GM21717 (cell line): ENCODE measurements at regions not wholly inside any gene's neighbourhood (a gene's known extent, or its start where the extent isn't known, plus 50 kb on each side); places are given as distances from the start of the nearest gene placed in this dataset.
"Not testable (repeated sequence)": the region's sequence is repeated elsewhere in the genome, so short reads cannot be mapped to it uniquely, and the experiment has no call there.

ENCODE experiments used
- ATAC-seq: cut with Tn5 transposase; IDR thresholded peaks from one replicate; pipeline ENCODE4 v1.9.1; 2021; ENCODE audit warnings: mild to moderate bottlenecking, moderate library complexity; ENCODE audit not compliant: unreplicated experiment

DNA sequence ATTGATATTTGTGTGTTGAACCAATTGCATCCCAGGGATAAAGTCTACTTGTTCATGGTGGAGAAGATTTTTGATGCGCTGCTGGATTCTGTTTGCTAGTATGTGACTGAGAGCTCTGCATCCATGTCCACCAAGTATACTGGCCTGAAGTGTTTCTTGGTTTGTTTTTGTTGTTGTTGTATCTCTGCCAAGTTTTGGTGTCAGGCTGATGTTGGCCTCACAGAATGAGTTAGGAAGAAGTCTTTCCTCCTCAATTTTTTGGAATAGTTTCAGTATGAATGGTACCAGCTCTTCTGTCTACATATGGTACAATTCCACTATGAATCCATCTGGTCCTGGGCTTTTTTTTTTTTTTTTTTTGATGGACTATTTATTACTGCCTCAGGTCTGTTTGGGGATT is 50.9 kb upstream of the OSTN start:
- ATAC-seq = no peak

DNA sequence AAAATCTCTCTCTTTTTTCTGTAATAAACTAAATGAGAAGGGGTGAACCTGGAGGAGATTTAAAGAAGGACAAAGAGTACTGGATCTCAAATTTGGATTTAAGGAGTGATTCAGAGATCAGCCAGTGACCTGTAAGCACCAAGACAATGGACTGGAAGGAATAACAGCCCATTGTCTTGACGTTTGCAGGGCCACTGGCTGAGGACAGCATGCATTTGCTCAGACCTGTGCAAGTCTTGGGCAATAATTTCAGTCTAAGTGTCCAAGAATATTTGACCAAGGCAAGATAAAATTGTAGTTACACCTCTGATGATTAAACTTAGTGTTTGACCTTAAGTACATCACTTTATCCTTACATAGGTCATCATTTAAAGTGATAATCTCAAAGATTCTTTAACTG is 55.8 kb upstream of the OSTN start:
- no peak for ATAC-seq

DNA sequence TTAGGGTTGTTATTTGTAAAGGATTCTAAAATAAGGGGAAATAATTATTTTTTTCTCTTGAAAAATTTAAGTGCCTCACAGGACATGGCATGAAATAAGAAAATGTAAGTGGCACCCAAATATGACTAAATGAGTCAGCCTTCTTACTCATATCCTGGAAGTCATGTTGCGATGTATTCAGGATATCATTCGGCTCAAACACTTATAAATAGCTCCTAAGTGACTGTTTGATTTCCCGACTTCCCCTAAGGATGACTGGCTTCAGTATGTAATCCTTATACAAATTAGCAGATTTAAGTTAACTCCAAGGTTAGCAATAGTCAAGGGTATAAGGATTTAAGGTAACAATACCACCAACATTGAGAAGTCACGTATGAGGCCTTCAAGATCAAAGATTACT is 57.3 kb upstream of the OSTN start:
- ATAC-seq = no peak

DNA sequence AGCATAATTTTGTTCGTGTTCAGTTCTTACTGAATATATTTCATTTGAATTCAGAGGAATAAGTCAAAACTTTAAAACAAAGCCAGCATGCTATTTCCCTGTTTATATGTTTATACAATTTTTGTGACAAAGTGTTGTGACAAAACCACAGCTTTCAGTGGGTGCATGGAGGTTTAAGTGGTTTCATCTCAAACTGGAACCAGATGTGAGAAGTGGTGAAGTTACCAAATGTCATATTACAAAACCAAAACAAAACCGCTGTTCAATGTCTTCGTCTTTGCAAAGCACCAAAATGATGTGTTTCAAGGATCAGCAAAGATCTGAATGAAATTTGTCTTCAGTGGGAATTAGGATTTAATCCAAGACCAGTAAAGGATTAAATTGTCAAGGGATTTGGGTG is 59.3 kb upstream of the OSTN start:
- ATAC-seq = peak; percentile 65

DNA sequence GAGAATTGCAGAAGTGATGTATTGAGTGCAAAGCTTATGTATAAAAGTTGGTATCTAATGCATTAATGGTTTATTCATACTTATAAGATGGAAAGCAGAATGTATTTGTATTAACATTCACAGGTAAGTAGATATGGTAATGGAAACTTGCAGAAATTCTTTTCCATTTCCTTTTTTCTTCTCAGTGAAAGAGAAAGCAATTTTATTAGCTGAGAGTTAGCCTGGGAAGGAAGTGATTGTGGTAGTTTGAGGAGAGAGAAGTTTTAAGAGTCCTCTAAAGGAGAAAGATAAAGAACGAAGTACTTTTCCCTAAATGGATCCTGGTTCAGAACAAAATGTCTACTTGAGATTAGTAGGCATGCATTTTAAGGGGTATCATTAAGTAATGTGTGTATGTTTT is 60.1 kb upstream of the OSTN start:
- peak; percentile 51 for ATAC-seq

DNA sequence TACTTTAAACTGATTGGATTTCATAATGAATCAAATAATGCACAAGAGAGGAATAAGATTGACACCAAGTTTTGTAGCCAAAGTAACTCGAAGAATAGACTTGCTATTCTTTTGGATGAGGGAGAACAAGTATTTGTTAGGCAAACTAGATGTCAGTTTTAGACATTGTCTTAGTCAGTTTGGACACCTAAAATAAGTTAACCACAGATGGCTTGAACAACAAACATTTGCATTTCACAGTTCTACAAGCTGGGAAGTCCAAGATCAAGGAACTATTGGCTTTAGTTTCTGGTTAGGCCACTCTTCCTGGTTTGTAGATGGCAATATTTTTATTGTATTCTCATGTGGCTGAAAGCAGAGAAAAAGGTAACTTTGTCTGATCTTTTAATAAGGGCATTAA is 61.3 kb upstream of the OSTN start:
- no peak for ATAC-seq

DNA sequence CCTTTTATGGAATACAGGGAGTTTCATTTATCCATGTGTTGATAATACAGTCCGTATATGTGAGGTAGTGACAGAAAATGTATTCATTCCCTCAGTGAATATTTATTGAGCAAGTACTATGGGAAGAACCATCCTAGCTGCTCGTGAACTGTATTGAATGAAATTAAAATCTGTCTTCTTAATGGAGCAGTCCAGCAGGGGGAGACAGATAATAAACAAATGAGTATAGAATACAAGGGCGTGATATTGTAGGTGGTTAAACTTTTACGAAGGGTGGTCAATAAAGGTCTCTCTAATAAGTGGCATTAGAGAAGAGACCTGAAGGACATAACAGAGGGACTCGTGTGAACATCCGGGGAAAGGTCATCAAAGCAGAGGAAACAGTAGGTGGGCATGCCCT is 62.7 kb upstream of the OSTN start:
- no peak for ATAC-seq

DNA sequence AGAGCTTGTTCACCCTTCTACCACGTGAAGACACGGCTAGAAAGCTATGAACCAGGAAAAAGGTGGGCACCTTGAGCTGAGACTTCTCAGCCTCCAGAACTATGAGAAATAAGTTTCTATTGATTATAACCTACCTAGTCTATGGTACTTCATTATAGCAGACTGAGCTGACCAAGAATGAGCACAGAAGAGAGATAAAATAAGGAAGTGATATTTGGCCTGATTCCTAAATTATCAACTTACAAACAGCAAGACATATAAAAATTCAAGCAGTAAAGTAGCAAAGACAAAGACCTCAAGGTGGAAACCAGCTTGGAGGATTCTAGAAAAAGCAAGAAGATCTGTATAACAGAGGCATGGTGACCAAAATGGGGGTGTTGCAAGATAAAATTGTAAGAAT is 63.9 kb upstream of the OSTN start:
- ATAC-seq = no peak

DNA sequence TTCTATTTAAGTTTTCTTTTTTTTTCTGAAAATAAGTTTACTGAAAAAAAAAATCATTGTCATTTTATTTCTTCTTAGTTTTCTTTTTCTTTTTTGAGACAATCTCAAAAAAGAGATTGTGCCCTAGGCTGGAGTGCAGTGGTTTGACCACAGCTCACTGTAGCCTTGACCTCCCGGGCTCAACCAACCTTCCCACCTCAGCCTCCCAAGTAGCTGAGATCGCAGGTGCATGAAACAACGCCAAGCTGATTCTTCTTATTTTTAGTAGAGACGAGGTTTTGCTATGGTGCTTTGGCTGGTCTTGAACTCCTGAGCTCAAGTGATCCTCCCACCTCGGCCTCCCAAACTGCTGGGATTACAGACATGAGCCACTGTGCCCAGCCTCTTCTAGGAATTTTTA is 65.7 kb upstream of the OSTN start:
- ATAC-seq = no peak

DNA sequence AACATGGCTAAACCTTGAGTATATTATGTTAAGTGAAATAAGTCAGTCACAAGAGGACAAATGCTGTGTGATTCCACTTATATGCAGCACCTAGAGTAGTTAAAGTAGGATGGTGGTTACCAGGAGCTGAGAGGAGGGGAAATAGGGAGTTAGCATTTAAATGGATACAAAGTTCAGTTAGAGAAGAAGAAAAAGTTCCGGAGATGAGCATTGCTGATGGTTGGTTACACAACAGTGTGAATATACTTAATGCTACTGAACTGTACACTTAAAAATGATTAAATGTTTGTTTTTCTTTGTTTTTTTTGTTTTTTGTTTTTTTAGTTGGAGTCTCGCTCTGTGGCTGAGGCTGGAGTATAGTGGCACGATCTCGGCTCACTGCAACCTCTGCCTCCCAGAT is 67.7 kb upstream of the OSTN start:
- ATAC-seq = no peak

DNA sequence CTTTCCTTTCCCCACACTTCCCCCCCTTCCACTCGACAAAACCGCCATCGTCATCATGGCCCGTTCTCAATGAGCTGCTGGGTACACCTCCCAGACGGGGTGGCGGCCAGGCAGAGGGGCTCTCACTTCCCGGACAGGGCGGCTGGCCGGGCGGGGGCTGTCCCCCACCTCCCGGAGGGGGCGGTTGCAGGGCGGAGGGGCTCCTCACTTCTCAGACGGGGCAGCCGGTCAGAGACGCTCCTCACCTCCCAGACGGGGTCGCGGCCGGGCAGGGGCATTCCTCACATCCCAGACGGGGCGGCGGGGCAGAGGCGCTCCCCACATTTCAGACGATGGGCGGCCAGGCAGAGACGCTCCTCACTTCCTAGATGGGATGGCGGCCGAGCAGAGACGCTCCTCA is 74.2 kb upstream of the OSTN start:
- not testable (repeated sequence) for ATAC-seq

DNA sequence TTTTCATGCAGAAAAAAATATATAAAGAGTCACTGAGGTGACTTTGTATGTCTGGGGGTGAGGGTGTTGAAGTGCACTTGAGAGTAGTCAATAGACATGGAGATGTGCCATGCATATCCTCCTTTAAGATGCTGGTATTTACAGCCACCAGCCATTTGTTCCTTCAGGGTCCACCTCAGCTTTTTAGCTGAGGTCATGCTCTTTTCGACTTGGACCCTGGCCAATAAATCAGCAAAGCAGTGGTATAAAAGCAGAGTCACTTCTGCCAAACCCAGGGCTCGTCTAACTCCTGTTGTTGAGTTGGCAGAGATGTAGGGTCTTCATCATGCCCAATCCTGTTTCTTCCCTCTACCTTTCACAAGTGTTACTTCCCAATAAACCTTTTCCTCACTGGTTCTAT is 75.1 kb upstream of the OSTN start:
- ATAC-seq = no peak

DNA sequence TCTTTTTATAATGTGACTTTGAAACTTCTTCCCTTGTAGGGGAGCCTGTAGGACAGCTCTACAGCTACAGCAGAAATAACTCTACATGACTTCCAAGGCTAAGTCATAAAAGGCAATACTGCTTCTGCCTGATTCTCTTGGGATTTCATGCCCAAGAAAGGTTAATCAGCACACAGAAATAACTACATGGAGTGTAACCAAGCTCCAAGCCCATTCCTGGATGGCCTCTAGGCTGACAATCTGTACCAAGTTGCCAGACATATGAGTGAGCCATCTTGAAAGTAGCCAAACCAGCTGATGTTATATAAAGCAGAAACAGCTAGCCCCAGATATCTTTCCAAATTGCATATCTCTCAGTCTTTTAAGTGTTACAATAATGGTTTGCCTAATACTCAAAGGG is 75.8 kb upstream of the OSTN start:
- ATAC-seq = no peak

DNA sequence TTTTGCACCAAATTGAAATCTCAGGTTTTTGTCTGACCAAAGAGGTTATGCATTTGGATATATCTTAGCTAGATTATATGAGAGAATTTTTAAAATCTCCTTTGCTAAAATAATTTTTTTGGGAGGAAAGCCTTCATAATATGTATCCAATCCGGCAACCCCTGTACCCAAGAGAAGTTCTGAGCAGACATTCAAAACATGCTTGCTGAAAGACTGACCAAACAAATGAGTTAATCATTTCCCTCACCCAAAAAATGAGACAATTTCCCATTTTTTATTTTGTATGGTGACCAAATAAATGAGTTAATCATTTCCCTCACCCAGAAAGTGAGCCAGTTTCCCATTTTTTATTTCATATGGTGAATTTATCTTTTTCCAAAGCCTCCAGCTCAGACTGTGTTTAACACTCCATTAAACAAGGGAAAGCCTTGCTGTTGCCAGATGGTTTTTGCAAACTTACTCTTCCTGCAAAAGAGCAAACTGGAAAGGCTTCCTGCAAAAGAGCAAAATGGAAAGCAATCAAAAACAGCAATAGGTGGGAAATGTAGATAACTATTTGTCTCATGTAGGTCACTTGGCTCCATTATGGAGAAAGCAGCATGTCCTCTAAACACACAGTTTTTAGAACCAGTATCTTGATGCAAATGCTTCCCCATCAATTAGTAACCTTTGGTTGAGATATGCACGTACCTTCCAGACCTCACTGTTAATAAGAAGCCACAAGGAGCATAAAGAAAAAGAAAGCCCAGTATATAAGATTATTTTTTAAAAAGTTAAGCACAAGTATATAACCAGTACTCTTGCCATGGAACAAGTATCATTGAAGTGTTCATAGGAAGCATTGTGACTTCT is 78.4 kb upstream of the OSTN start:
- no peak for ATAC-seq

DNA sequence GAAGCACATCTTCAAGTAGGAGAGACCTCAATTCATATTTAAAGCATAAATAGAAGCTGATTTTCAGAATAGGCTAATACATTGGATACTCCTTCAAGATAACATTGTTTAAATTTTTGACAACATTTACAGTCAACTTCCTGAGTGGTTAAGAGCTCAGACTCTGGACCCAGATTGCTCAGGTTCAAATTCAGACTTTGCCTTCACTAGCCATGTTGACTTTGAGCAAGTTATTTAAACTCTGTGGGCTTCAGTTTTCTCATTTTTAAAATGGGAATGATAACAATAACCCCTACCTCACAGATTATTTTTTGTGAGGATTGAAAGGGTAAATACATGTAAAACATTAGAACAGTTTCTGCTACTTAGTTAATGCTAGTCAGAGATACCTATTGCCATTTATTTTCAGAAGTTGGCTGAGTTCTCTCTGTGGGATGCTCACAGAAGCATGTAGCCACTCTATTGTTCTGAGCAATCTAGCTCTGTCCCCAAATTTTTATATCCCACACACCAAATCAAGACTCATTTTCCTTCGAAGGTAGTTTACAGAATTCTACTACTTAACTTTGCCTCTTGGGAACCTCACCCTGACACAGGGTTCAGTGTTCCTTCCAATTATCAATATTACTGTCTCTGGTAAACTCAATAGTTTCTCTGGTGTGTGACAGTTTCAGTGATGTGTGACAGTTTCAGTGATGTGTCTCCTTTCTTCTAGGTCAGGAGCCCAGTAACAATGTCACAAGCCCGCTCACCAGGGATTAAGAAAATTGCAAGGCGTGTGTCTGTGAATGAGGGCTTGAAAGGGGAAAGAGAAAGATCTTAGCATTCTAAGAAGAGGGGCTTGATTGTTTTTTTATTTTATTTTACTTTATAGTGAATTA is 79.4 kb upstream of the OSTN start:
- no peak for ATAC-seq

DNA sequence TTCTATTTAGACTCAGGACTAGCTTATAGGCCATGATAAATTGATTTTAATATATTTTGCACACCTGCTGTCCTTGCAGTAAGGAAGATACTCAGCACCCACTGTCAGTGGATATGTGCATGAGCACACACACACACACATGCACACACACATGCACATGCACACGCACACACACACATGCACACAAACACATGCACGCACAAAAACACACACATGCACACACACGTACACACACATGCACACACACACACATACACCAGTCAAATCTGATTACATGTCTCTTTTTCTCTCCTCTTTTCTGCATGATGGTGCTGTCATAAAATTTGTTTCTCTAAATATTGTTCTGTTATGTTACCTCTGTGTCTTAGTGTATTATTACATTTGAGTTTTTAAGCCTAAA is 87.3 kb upstream of the OSTN start:
- ATAC-seq = no peak

DNA sequence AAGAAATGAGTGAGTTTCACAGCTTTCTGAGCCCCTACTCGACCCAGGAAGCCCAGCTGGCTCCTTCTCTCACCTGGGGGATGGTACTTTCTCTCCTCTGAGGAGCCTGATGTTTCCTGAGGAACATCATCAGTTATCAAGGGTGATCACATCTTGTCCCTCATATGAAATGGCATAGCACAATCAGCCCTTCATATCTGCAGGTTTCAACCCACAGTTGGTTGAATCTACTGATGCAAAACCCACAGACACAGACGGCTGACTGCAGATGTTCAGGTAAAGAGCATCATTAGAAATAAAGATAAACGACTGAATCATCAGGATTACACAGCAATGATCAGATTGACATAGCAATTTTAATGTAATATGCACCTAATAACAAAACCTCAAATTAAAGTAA is 93.6 kb upstream of the OSTN start:
- peak; percentile 64 for ATAC-seq

DNA sequence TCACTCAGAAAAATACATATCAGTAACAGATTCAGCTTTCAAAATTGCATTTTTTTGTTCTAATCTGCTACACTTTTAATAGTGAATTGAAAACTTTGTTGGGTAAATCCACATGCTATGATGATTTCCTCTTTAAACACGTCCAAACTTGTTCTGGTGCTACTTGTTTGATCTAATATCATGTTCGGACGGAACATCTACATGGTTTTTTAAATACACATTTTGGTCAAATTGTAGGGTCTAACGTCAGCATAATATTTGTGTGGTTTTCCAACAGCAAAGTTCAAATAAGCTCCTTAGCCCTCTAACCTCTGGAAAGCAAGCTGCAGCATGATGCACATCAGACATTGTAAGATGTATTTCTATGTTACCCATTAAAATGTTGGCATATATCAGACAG is 98.5 kb upstream of the OSTN start:
- ATAC-seq = no peak

DNA sequence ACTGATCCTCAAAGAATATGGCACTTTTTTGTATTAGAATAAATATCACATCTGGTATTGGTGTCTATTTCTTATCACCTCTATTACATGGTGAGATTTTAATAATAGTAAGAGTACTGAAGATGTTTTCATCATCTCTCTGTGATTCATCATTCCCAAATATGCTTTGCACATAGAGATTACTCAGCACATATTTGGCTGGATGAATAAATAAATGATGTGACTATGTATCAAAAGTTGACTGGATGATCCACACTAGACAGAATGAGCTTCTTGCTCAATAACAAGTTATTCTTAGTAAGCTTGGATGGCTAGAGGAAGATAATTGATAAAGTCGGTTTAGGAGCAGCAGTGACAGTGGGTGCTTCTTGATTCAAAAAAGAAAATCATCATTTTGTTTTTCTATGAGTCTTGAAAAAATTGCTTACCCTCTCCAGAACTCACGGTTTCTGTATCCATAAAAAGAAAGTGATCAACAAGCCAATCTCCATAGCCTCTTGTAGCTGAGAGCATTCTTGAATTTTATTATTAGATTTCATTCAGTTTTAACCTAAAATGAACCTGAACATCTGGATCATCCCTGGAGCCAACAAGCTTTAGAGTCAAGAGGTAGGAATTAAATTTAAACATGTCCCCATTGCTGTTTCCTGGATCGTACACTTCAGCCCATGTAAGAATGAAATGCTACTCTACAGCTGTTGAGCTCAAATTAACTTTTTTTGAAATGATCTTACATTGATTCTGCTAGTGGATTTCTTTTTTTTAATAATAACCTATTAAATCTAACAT is 104.8 kb upstream of the OSTN start:
- no peak for ATAC-seq

DNA sequence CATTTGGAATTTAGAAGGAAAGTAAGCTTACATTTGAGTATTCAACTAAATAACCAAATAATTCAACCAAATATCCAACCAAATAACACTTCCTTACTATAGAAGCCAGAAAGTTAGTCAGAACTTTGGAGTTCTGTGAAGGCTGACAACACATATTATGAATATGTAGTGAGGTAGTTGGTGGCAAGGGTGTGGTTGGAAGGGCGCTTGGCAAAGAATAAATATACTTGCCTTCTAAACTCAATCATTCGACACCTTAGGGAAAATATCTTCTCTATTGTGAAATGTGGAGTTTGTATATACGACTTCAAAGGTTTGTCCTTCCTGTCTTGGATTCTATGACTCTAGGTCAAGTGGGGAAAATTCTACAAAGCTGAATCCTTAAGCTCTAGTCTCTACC is 111.7 kb upstream of the OSTN start:
- no peak for ATAC-seq

DNA sequence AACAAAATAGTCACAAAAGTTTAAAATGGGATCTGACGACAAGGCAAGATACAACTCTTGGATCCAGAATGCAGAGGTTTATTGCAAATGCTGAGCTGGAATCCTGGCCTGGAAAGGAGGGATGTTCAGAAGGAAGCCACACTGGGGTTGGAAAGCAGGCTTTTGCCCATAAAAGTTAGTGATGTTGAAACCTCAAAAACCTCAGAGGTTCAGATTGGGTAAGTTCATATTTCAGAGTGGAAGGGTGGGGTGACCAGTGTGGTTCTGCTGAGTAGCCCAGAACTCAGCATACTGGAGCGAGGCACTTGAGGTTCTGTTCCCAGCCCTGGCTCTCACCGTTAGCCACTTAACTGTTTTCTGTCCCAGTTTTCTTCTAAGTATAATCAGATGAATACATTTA is 114.0 kb upstream of the OSTN start:
- ATAC-seq = no peak
